ENCODE measurements at regions not wholly inside any gene's neighbourhood (a gene's known extent, or its start where the extent isn't known, plus 50 kb on each side); places are given as distances from the start of the nearest gene placed in this dataset.
"Not testable (repeated sequence)": the region's sequence is repeated elsewhere in the genome, so short reads cannot be mapped to it uniquely, and the experiment has no call there.

DNA sequence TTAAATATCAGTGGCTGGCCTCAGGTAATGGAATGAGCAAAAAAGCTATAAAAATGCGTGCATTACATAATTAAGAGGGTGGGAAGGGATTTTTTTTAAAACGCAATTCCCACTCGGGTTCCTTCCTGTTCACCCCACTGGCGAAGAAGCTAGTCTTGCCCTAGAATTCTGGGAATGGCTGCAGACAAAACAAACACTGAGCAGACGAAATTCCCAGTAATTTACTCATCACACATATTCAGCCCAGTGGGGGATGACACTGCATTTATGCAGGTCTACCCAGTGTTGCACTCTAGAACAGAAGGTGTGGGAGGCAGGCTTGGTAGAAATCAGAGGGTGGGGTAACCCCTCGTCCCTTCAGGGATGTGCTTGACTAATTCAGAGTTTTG, 2695.0 kb upstream of the DEFB115 start:
- no peak for DNase-seq (ENCODE audit: low read depth in 2 of 2)

GRCh38 chr20:28562899-28563521, 2694.5 kb upstream of the DEFB115 start:
- not testable (repeated sequence) for DNase-seq (ENCODE audit: low read depth in 2 of 2)

GRCh38 chr20:28564024-28564423, 2693.4 kb upstream of the DEFB115 start:
- DNase-seq (ENCODE audit: low read depth in 2 of 2) = not testable (repeated sequence)

- DNase-seq (ENCODE audit: low read depth in 2 of 2) = not testable (repeated sequence)
Measured at GRCh38 chr20:28564688-28565463, 2692.6 kb upstream of the DEFB115 start.

- DNase-seq (ENCODE audit: low read depth in 2 of 2) = not testable (repeated sequence)
Measured at GRCh38 chr20:28575991-28576390, 2681.5 kb upstream of the DEFB115 start.

GRCh38 chr20:28591680-28592079, 2665.8 kb upstream of the DEFB115 start:
- not testable (repeated sequence) for DNase-seq (ENCODE audit: low read depth in 2 of 2)

GRCh38 chr20:28593383-28593782, 2664.1 kb upstream of the DEFB115 start:
- DNase-seq (ENCODE audit: low read depth in 2 of 2) = not testable (repeated sequence)

DNA sequence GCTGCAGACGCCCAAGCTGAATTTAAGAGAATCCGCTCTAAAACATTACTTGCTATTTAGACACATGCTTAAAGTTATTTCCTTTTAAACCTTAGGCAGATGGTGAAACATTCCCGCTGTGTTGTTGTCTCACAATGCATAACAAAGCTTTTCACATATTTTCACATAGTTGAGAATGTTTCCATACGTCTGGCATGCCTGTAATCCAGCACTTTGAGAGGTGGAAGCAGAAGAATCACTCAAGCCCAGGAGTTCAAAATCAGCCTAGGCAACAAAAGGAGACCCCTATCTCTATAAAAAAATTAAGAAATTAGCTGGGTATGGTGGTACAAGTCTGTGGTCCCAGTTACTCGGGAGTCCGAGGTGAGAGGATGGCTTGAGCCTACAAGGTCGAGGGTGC, 2663.0 kb upstream of the DEFB115 start:
- not testable (repeated sequence) for DNase-seq (ENCODE audit: low read depth in 2 of 2)

- DNase-seq (ENCODE audit: low read depth in 2 of 2) = not testable (repeated sequence)
Measured at GRCh38 chr20:28602006-28602402, 2655.5 kb upstream of the DEFB115 start.

DNA sequence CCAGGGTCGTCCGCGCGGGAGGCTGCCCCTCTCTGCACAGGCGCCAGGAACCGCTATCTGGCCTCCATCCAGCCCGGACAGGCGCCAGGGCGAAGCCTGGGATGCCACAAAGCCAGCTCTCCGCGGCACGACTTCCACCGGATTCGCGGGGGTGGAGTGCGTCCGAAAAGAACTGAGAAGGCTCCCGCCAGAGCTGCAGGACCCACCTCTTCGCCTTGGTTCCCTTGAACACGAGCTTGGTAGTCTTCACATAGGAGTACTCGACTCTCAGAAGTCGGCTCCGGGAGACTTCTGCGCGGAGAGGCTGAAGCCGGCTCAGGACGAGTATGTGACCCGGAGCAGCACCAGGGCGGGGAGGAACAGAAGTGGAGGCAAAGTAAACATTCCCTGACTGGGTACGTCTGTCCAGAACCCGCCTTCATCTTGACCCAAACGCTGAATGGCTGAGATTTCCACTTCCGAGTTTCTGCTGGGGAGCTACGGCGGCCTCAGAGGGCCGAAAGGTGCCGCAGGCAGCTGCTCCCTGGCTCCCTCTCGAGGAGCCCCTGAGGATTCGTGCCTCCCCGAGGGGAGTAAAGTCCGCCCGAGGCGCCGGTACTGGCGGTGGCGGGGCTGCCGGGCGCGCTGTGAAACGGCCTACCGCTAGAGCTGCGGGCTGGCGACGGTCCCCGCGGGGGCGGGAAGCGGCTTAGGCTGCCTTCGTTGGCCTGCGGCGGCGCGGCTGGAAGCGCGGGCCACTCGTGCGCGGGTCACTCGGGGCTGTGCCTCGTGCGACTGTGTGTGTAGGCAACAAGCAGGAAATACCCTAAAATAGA, 2654.9 kb upstream of the DEFB115 start:
- DNase-seq (ENCODE audit: low read depth in 2 of 2) = peak; percentile 54 to 58

DNA sequence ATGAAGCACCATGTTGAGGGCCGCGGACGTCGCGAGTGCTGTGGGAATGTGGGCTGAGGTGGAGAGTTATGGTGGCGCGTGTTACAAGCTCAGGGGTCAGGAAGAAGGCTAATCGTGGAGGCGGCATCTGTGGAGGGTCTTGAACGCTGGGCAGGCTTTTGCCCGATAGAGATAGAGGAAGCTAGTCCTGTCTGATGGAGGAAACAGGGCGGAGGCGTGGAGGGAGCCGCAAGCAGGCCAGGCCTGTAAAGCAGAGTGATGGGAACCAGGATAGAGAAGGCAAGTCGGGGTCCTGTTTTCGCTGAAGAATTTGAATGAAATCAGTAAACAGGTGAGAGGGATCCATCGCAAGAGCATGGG, 2654.3 kb upstream of the DEFB115 start:
- not testable (repeated sequence) for DNase-seq (ENCODE audit: low read depth in 2 of 2)

DNA sequence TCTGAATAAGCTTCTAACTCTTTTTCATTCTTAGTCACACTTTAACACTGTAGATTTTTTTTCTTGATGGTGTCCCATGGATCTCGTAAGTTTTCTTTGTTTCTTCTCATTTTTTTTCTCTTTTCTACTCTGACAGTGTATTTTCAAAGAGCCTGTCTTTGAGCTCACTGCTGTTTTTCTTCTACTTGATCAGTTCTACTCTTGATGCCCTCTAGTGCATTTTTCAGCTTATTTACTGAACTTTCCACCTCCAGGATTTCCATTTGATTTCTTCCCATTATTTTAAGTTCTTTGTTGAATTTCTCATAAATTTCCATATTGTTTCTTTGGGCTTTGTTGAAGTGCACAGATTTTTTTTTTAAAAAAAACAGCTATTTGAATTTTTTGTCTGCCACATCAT, 2641.1 kb upstream of the DEFB115 start:
- DNase-seq (ENCODE audit: low read depth in 2 of 2) = no peak

DNA sequence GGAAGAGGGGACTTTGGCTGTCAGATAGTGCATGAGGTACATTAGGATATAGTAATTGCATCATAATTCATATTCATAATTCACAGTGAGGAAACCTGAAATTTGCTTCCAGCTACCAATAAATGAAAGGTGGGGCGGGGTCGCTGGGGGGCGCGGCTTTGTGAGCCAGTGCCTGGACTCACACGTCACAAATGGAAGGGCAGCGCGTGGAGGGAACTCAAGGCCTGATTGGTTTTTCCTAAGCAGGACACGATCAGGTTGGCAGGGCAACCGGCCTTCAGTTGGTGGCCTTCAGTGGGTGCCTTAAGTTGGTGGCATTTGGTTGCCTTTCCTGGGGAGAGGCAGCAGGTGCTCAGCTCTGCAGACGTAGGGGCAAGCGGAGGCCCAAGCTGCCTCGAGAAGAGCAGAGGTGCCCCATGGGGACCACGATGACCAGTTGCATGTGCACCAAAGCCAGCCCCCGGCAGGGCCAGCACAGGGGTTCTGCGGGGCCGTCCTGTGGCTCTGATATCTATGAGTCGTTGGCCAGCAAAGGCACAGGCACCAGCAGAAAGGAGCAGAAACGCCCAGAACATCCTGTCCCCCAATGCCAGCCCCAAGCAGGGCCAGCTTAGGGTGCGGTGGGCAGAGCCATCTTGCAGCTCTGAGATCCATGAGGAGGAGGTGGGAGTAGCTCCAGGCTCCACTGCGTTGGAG, 2637.4 kb upstream of the DEFB115 start:
- not testable (repeated sequence) for DNase-seq (ENCODE audit: low read depth in 2 of 2)

DNA sequence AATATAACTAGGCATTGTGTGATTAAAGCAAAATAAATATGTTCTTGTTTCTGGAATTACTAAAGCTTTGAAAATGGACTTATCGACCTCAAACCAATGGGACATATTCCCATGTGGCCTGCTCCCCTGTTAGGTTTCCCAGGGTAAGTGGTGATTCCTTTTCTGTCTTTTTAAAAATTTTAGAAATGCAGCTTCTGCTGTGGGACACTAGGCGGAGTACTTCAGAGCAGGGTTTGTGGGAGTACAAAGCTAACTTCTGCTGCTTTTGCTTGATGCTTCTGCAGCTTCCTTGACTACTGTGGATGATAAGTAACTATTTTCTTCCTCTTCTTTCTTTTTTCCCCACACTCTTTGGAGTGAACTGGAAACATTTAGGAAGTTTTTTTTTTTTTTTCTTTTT, 2632.4 kb upstream of the DEFB115 start:
- DNase-seq (ENCODE audit: low read depth in 2 of 2) = not testable (repeated sequence)

GRCh38 chr20:28640831-28641230, 2616.6 kb upstream of the DEFB115 start:
- DNase-seq (ENCODE audit: low read depth in 2 of 2) = not testable (repeated sequence)

Measured in activated CD4-positive, alpha-beta T cell treated with anti-CD3 and anti-CD28 coated beads for 24 hours (primary cell).